ENCODE measurements at regions not wholly inside any gene's neighbourhood (a gene's known extent, or its start where the extent isn't known, plus 50 kb on each side); places are given as distances from the start of the nearest gene placed in this dataset.

- Histone ChIP-seq H3K27me3 (ENCODE audit: insufficient read depth, low read length) (no peaks in the 10 kb centered on the region), H3K9me2 (ENCODE audit: insufficient read depth) (no peaks in the 10 kb centered on the region), H3K4me1 (ENCODE audit: control insufficient read depth in 1 of 2, insufficient read depth in 2 of 2, low read length in 2 of 2) (no peaks in the 10 kb centered on the region), H3K9me3 (ENCODE audit: control insufficient read depth in 1 of 2, insufficient read depth in 1 of 2, low read depth in 1 of 2, low read length in 2 of 2) (peaks cover 0 to 5% of the 10 kb centered on the region in 2 experiments; a peak in 1 of 4 replicates), H4K20me1 (ENCODE audit: insufficient read depth) (no peaks in the 10 kb centered on the region), H3K4me2 (ENCODE audit: low read length) (no peak overlapping the region), H2AFZ (ENCODE audit: low read depth, low read length, poor library complexity, severe bottlenecking) (no peak overlapping the region), H3K79me2 (ENCODE audit: insufficient read depth, low read length) (no peaks in the 10 kb centered on the region), H3K9ac (ENCODE audit: low read length) (no peak overlapping the region), H3K36me3 (ENCODE audit: control insufficient read depth in 1 of 2, insufficient read depth in 2 of 2, low read length in 2 of 2) (no peaks in the 10 kb centered on the region), H3K4me3 (replicated peaks in 1 of 2; ENCODE audit: low read depth in 1 of 2, low read length in 2 of 2) (no peak overlapping the region), H3K27ac (ENCODE audit: low read depth, low read length) (no peak overlapping the region)
- no TSS peak for BruUV-seq (replicated peaks)
- ATAC-seq (no peak), DNase-seq (ENCODE audit: low read depth, low spot score) (no peak)
- intact Hi-C loops (cut with micrococcal nuclease): no loop called here
- CTCF ChIA-PET: no interaction called here
- TF ChIP-seq ATF3 (IDR thresholded peaks at IDR 0.05): no peak
- TF ChIP-seq EGR1 (IDR thresholded peaks at IDR 0.05; ENCODE audit: low read depth): no peak
- no peak for TF ChIP-seq ZNF274 (IDR thresholded peaks at IDR 0.05; ENCODE audit: low read depth, low read length)
- no peak for TF ChIP-seq SRF (IDR thresholded peaks at IDR 0.05; ENCODE audit: low read depth)
- POLR2A ChIA-PET: no interaction called here
- RAD21 ChIA-PET (ENCODE audit: low non-redundant PET in 1 of 2, low total read pairs in 2 of 2, uncharacterized antibody in 2 of 2, unreplicated experiment in 2 of 2): no interaction called here
Measured at GRCh38 chr6:16033214-16033613, 95.7 kb upstream of the MYLIP start.

- Histone ChIP-seq H3K4me3 (replicated peaks in 1 of 2; ENCODE audit: low read depth in 1 of 2, low read length in 2 of 2) (no peak overlapping the region), H3K4me1 (ENCODE audit: control insufficient read depth in 1 of 2, insufficient read depth in 2 of 2, low read length in 2 of 2) (no peaks in the 10 kb centered on the region), H3K27ac (ENCODE audit: low read depth, low read length) (no peak overlapping the region), H3K79me2 (ENCODE audit: insufficient read depth, low read length) (no peaks in the 10 kb centered on the region), H3K9me2 (ENCODE audit: insufficient read depth) (no peaks in the 10 kb centered on the region), H3K9me3 (ENCODE audit: control insufficient read depth in 1 of 2, insufficient read depth in 1 of 2, low read depth in 1 of 2, low read length in 2 of 2) (peaks cover 0 to 5% of the 10 kb centered on the region in 2 experiments; a peak in 1 of 4 replicates), H4K20me1 (ENCODE audit: insufficient read depth) (no peaks in the 10 kb centered on the region), H3K36me3 (ENCODE audit: control insufficient read depth in 1 of 2, insufficient read depth in 2 of 2, low read length in 2 of 2) (no peaks in the 10 kb centered on the region), H2AFZ (ENCODE audit: low read depth, low read length, poor library complexity, severe bottlenecking) (no peak overlapping the region), H3K9ac (ENCODE audit: low read length) (no peak overlapping the region), H3K4me2 (ENCODE audit: low read length) (no peak overlapping the region), H3K27me3 (ENCODE audit: insufficient read depth, low read length) (no peaks in the 10 kb centered on the region)
- ChIA-PET POLR2A (no interaction called here), CTCF (no interaction called here), RAD21 (ENCODE audit: low non-redundant PET in 1 of 2, low total read pairs in 2 of 2, uncharacterized antibody in 2 of 2, unreplicated experiment in 2 of 2) (no interaction called here)
- ATAC-seq (no peak), DNase-seq (ENCODE audit: low read depth, low spot score) (no peak)
- intact Hi-C loops (cut with micrococcal nuclease): no loop called here
- BruUV-seq (replicated peaks): no TSS peak
- no peak for TF ChIP-seq POLR2AphosphoS5 (IDR thresholded peaks at IDR 0.05; ENCODE audit: low read depth, low read length)
- TF ChIP-seq, protein P1, sequence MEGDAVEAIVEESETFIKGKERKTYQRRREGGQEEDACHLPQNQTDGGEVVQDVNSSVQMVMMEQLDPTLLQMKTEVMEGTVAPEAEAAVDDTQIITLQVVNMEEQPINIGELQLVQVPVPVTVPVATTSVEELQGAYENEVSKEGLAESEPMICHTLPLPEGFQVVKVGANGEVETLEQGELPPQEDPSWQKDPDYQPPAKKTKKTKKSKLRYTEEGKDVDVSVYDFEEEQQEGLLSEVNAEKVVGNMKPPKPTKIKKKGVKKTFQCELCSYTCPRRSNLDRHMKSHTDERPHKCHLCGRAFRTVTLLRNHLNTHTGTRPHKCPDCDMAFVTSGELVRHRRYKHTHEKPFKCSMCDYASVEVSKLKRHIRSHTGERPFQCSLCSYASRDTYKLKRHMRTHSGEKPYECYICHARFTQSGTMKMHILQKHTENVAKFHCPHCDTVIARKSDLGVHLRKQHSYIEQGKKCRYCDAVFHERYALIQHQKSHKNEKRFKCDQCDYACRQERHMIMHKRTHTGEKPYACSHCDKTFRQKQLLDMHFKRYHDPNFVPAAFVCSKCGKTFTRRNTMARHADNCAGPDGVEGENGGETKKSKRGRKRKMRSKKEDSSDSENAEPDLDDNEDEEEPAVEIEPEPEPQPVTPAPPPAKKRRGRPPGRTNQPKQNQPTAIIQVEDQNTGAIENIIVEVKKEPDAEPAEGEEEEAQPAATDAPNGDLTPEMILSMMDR (IDR thresholded peaks at IDR 0.05 in 2 of 3, conservative IDR thresholded peaks at IDR 0.05 in 1 of 3; ENCODE audit: borderline replicate concordance in 1 of 3, insufficient read depth in 1 of 3, low read depth in 2 of 3, low read length in 2 of 3): no peak
- TF ChIP-seq SRF (IDR thresholded peaks at IDR 0.05; ENCODE audit: low read depth): no peak
- TF ChIP-seq JUND (IDR thresholded peaks at IDR 0.05): no peak
- no peak for TF ChIP-seq ZFX (IDR thresholded peaks at IDR 0.05)
Measured at GRCh38 chr6:16031278-16031981, 97.5 kb upstream of the MYLIP start.
